SHP77 (cell line): ENCODE measurements at regions not wholly inside any gene's neighbourhood (a gene's known extent, or its start where the extent isn't known, plus 50 kb on each side); places are given as distances from the start of the nearest gene placed in this dataset.
"Not testable (repeated sequence)": the region's sequence is repeated elsewhere in the genome, so short reads cannot be mapped to it uniquely, and the experiment has no call there.

Experiments
- DNase-seq, 2 experiments: peaks; one replicate each; lab custom pipeline; 2025; lab: John Stamatoyannopoulos, UW

- DNase-seq = no peak
Observed at GRCh38 chr12:40172879-40173278, 51.9 kb upstream of the LRRK2 start.

- no peak for DNase-seq
Observed at GRCh38 chr12:40171501-40171900, 53.3 kb upstream of the LRRK2 start.

- DNase-seq = no peak
Observed at GRCh38 chr12:40171066-40171465, 53.7 kb upstream of the LRRK2 start.

- DNase-seq = peak; percentile 30 to 53
Observed at GRCh38 chr12:40170593-40170992, 54.2 kb upstream of the LRRK2 start.

- no peak for DNase-seq
Observed at GRCh38 chr12:40168868-40169267, 55.9 kb upstream of the LRRK2 start.

- not testable (repeated sequence) for DNase-seq
Observed at GRCh38 chr12:40168419-40168818, 56.4 kb upstream of the LRRK2 start.

GRCh38 chr12:40168001-40168400 lies 56.8 kb upstream of the LRRK2 start:
- no peak for DNase-seq

- no peak for DNase-seq
Observed at GRCh38 chr12:40165179-40165578, 59.3 kb upstream of the SLC2A13 start.

- DNase-seq = no peak
Observed at GRCh38 chr12:40164034-40164433, 58.2 kb upstream of the SLC2A13 start.

- no peak for DNase-seq
Observed at GRCh38 chr12:40162033-40162432, 56.2 kb upstream of the SLC2A13 start.

GRCh38 chr12:40158592-40159111 lies 52.8 kb upstream of the SLC2A13 start:
- no peak for DNase-seq

- no peak for DNase-seq
Observed at GRCh38 chr12:40157336-40157735, 51.5 kb upstream of the SLC2A13 start.

GRCh38 chr12:40156021-40156764 lies 50.3 kb upstream of the SLC2A13 start:
- DNase-seq = no peak
